Fibroblast of lung (primary cell): ENCODE measurements at regions not wholly inside any gene's neighbourhood (a gene's known extent, or its start where the extent isn't known, plus 50 kb on each side); places are given as distances from the start of the nearest gene placed in this dataset.

Experiments
- DNase-seq, 2 donors: peaks; one replicate each; pipeline versions ENCODE4 v3.0.0 to v3.0.0-alpha.2; 2010; ENCODE audit warnings: low read depth in 2 of 2
- H2AFZ ChIP-seq: 2 replicates; pipeline ENCODE4 v1.5.1; 2012; ENCODE audit warnings: low read length, control low read depth, inconsistent platforms
- H3K27ac ChIP-seq: 2 replicates; pipeline ENCODE4 v1.5.1; 2011; ENCODE audit warnings: low read length, control low read depth; ENCODE audit not compliant: insufficient read depth
- H3K27me3 ChIP-seq: 2 replicates; pipeline ENCODE4 v1.5.1; 2011; ENCODE audit warnings: mild to moderate bottlenecking, low read length; ENCODE audit not compliant: control insufficient read depth, insufficient read depth
- H3K36me3 ChIP-seq: 2 replicates; pipeline ENCODE4 v1.5.1; 2011; ENCODE audit warnings: low read length; ENCODE audit not compliant: control insufficient read depth, insufficient read depth
- H3K4me1 ChIP-seq: 2 replicates; pipeline ENCODE4 v1.5.1; 2011; ENCODE audit warnings: low read length; ENCODE audit not compliant: control insufficient read depth, insufficient read depth; ENCODE audit errors: extremely low read depth
- H3K4me2 ChIP-seq: 2 replicates; pipeline ENCODE4 v1.5.1; 2011; ENCODE audit warnings: low read length, control low read depth; ENCODE audit not compliant: insufficient read depth; ENCODE audit errors: extremely low read depth
- H3K4me3 ChIP-seq, 4 experiments: fragments of 200-600 bp in 1 of 4; sonication (generic) in 1 of 4; replicated peaks in 1 of 4; 2 replicates each; pipeline ENCODE4 v1.5.1; 2011 to 2016; ENCODE audit warnings: low read length in 4 of 4, low read depth in 3 of 4, mild to moderate bottlenecking in 3 of 4, control low read depth in 2 of 4, inconsistent platforms in 1 of 4, mixed read lengths in 1 of 4; ENCODE audit not compliant: insufficient read depth in 1 of 4; ENCODE audit errors: control extremely low read depth in 1 of 4
- H3K79me2 ChIP-seq: 2 replicates; pipeline ENCODE4 v1.5.1; 2012; ENCODE audit warnings: mild to moderate bottlenecking, low read length, inconsistent platforms; ENCODE audit not compliant: control insufficient read depth, insufficient read depth
- H3K9ac ChIP-seq: 2 replicates; pipeline ENCODE4 v1.5.1; 2011; ENCODE audit warnings: mild to moderate bottlenecking, low read length, control low read depth; ENCODE audit not compliant: insufficient read depth
- H3K9me3 ChIP-seq: 2 replicates; pipeline ENCODE4 v1.5.1; 2012; ENCODE audit warnings: low read depth, low read length; ENCODE audit not compliant: control insufficient read depth, insufficient read depth
- H4K20me1 ChIP-seq: 2 replicates; pipeline ENCODE4 v1.5.1; 2011; ENCODE audit warnings: low read length; ENCODE audit not compliant: control insufficient read depth, insufficient read depth; ENCODE audit errors: extremely low read depth
- CTCF ChIP-seq, 2 donors: IDR thresholded peaks in 1 of 2; conservative IDR thresholded peaks in 1 of 2; 1 replicate in 1 of 2; 2 replicates in 1 of 2; pipeline ENCODE4 v1.5.1; 2011 to 2012; ENCODE audit warnings: low read length in 2 of 2, control low read depth in 1 of 2, inconsistent platforms in 1 of 2, low read depth in 1 of 2, mild to moderate bottlenecking in 1 of 2
- EZH2 ChIP-seq: IDR thresholded peaks from 2 replicates; pipeline ENCODE4 v1.5.1; 2012; ENCODE audit warnings: low read length, control low read depth, mild to moderate bottlenecking; ENCODE audit errors: missing control alignments

DNA sequence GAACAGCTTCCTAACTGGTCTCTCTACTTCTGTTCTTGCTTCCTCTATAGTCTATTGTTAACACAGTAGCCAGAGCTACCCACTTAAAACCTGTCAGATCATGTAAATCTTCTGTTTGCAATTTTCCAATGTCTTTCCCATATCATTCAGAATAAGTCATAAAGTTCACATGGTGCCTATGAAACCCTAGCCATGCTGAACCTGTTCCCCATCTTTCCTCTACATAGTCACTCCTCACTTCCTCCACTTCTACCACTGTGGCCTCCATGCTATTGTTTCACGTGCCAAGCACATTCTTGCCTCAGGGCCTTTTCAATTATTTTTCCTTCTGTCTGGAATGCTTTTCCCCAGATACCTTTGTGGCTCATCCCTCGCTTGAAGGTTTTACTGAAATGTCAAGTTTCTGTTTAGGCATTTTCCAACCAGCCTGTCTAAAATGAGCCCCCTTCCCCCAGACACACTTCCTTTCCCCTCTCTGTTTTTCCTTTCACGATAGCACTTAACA, 132.1 kb downstream of the DYRK2 start:
- Histone ChIP-seq H3K4me1 (no peaks in the 10 kb centered on the region), H3K79me2 (no peaks in the 10 kb centered on the region), H4K20me1 (no peaks in the 10 kb centered on the region), H3K4me3 (no peak overlapping the region), H3K9me3 (no peaks in the 10 kb centered on the region), H3K36me3 (no peaks in the 10 kb centered on the region), H2AFZ (no peak overlapping the region), H3K4me2 (no peak overlapping the region), H3K27me3 (no peaks in the 10 kb centered on the region), H3K9ac (no peak overlapping the region), H3K27ac (no peak overlapping the region)
- DNase-seq, result no peak
- TF ChIP-seq CTCF (conservative IDR thresholded peaks at IDR 0.05 in 1 of 2, IDR thresholded peaks at IDR 0.05 in 1 of 2; ENCODE audit: low read depth in 1 of 2, low read length in 2 of 2) (no peak), EZH2 (no peak)

- Histone ChIP-seq H3K9me3 (no peaks in the 10 kb centered on the region), H3K4me2 (no peak overlapping the region), H3K79me2 (no peaks in the 10 kb centered on the region), H3K9ac (no peak overlapping the region), H3K4me3 (no peak overlapping the region), H4K20me1 (no peaks in the 10 kb centered on the region), H3K36me3 (no peaks in the 10 kb centered on the region), H2AFZ (no peak overlapping the region), H3K27ac (no peak overlapping the region), H3K4me1 (no peaks in the 10 kb centered on the region), H3K27me3 (no peaks in the 10 kb centered on the region)
- no peak for DNase-seq
- no peak for TF ChIP-seq EZH2
- TF ChIP-seq CTCF (conservative IDR thresholded peaks at IDR 0.05 in 1 of 2, IDR thresholded peaks at IDR 0.05 in 1 of 2; ENCODE audit: low read depth in 1 of 2, low read length in 2 of 2), result no peak
Observed at GRCh38 chr12:67782573-67782972, 134.0 kb downstream of the DYRK2 start.

DNA sequence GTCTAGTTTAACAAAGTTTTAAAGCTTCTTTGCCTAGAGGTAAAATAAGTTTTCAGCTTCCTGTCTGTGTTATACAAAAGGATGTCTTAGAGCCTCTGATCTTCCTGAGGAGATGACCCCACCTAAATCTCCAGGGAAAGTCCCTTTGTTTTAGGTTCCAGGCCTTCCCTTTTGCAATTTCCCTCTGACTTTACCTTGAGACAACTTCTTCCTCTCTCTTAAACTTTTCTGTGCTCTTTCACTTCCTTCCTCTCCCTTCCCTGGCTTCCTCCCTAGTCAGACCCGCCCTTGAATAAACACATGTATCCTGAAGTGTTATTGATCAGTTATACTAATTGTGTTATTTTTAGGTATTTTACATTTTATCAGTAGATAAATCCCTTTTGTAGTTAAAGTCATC, 134.8 kb downstream of the DYRK2 start:
- H3K27me3 ChIP-seq, result no peaks in the 10 kb centered on the region
- H3K36me3 ChIP-seq, result no peaks in the 10 kb centered on the region
- no peaks in the 10 kb centered on the region for H3K79me2 ChIP-seq
- TF ChIP-seq CTCF (conservative IDR thresholded peaks at IDR 0.05 in 1 of 2, IDR thresholded peaks at IDR 0.05 in 1 of 2; ENCODE audit: low read depth in 1 of 2, low read length in 2 of 2) (no peak), EZH2 (no peak)
- no peak overlapping the region for H3K9ac ChIP-seq
- no peak overlapping the region for H3K4me2 ChIP-seq
- no peak overlapping the region for H3K27ac ChIP-seq
- H3K4me3 ChIP-seq, result no peak overlapping the region
- DNase-seq, result no peak
- H2AFZ ChIP-seq, result no peak overlapping the region
- H3K9me3 ChIP-seq, result no peaks in the 10 kb centered on the region
- no peaks in the 10 kb centered on the region for H3K4me1 ChIP-seq
- H4K20me1 ChIP-seq, result no peaks in the 10 kb centered on the region
